ENCODE measurements at regions not wholly inside any gene's neighbourhood (a gene's known extent, or its start where the extent isn't known, plus 50 kb on each side); places are given as distances from the start of the nearest gene placed in this dataset.

DNA sequence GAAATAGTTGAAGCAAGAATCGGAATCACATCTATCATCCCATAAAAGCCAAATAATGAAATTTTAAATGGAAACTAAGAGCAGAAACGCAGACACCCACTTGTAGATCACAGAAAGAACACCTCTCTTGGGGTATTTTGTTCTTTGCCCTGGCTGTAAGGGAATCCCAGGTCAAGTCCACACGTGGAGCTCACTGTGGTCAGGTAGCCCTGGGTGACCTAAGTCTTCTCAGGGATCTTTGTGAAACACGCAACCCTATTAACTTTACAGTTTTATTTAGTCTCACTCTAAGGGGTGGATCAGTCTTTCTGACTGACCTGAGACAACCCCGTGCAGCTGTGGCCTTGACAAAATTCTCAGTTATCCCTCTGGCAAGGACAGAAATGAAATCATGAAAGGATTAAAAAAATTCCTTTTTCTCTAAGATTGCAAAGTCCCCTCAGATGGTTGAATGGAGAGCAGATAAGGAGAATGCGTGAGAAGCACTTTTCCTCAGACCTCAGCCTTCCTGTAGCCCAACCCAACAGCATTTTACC is 111.6 kb downstream of the NREP start:
- H3K36me3 Mint-ChIP-seq, result no peaks in the 10 kb centered on the region
- Histone ChIP-seq H3K4me1 (no peaks in the 10 kb centered on the region), H3K79me2 (ENCODE audit: low read depth) (no peaks in the 10 kb centered on the region), H3K27ac (no peak overlapping the region), H3K4me3 (no peak overlapping the region), H3K36me3 (no peaks in the 10 kb centered on the region), H3K9ac (no peak overlapping the region), H2AFZ (replicated peaks) (no peak overlapping the region), H3K9me3 (ENCODE audit: low read depth) (no peaks in the 10 kb centered on the region), H4K20me1 (ENCODE audit: low read depth) (no peaks in the 10 kb centered on the region), H3K4me2 (no peak overlapping the region), H3K27me3 (no peaks in the 10 kb centered on the region), H3F3A (ENCODE audit: low read depth) (no peaks in the 10 kb centered on the region)
- TF ChIP-seq EZH2 (IDR thresholded peaks at IDR 0.05) (no peak), EZH2phosphoT487 (IDR thresholded peaks at IDR 0.05) (no peak)
- TF ChIP-seq, protein P1, sequence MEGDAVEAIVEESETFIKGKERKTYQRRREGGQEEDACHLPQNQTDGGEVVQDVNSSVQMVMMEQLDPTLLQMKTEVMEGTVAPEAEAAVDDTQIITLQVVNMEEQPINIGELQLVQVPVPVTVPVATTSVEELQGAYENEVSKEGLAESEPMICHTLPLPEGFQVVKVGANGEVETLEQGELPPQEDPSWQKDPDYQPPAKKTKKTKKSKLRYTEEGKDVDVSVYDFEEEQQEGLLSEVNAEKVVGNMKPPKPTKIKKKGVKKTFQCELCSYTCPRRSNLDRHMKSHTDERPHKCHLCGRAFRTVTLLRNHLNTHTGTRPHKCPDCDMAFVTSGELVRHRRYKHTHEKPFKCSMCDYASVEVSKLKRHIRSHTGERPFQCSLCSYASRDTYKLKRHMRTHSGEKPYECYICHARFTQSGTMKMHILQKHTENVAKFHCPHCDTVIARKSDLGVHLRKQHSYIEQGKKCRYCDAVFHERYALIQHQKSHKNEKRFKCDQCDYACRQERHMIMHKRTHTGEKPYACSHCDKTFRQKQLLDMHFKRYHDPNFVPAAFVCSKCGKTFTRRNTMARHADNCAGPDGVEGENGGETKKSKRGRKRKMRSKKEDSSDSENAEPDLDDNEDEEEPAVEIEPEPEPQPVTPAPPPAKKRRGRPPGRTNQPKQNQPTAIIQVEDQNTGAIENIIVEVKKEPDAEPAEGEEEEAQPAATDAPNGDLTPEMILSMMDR (IDR thresholded peaks at IDR 0.05), result no peak
- no peaks in the 10 kb centered on the region for H3K27me3 Mint-ChIP-seq (ENCODE audit: insufficient read depth, low read depth)
- no peaks in the 10 kb centered on the region for H3K4me1 Mint-ChIP-seq
- DNase-seq (ENCODE audit: low spot score), result no peak
- no peak overlapping the region for H3K4me3 Mint-ChIP-seq
- peaks cover 6% of the 10 kb centered on the region for H3K9me3 Mint-ChIP-seq
- H3K27ac Mint-ChIP-seq, result no peak overlapping the region

DNA sequence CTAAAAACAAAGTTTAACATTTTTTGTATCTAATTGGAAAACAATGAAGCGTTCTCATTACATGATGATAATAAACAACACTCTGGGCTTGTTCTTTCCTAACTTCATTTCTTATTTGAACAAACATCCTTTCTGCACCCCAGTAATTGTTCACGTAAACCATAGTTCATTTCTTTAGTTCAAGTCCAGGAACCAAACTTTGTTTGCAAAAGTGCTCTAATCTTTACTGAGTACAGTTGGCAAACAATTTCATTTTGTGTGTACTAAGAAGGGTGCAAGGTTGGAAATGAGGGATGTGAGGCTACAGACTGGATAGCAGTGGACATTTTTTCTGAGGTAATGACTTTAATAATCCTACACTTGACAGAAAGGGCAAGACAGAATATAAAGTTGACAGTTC is 113.5 kb downstream of the NREP start:
- Mint-ChIP-seq H3K4me3 (no peak overlapping the region), H3K27me3 (ENCODE audit: insufficient read depth, low read depth) (no peaks in the 10 kb centered on the region), H3K9me3 (peaks cover 21% of the 10 kb centered on the region), H3K4me1 (no peaks in the 10 kb centered on the region), H3K27ac (no peak overlapping the region), H3K36me3 (no peaks in the 10 kb centered on the region)
- Histone ChIP-seq H4K20me1 (ENCODE audit: low read depth) (no peaks in the 10 kb centered on the region), H3K27me3 (no peaks in the 10 kb centered on the region), H3K79me2 (ENCODE audit: low read depth) (no peaks in the 10 kb centered on the region), H3K4me3 (no peak overlapping the region), H3K4me1 (no peaks in the 10 kb centered on the region), H3K4me2 (no peak overlapping the region), H3K36me3 (no peaks in the 10 kb centered on the region), H3F3A (ENCODE audit: low read depth) (no peaks in the 10 kb centered on the region), H3K27ac (no peak overlapping the region), H3K9me3 (ENCODE audit: low read depth) (no peaks in the 10 kb centered on the region), H3K9ac (no peak overlapping the region), H2AFZ (replicated peaks) (no peak overlapping the region)
- TF ChIP-seq, protein P1 (IDR thresholded peaks at IDR 0.05), result no peak
- TF ChIP-seq EZH2 (IDR thresholded peaks at IDR 0.05) (no peak), EZH2phosphoT487 (IDR thresholded peaks at IDR 0.05) (no peak)
- DNase-seq (ENCODE audit: low spot score), result no peak

DNA sequence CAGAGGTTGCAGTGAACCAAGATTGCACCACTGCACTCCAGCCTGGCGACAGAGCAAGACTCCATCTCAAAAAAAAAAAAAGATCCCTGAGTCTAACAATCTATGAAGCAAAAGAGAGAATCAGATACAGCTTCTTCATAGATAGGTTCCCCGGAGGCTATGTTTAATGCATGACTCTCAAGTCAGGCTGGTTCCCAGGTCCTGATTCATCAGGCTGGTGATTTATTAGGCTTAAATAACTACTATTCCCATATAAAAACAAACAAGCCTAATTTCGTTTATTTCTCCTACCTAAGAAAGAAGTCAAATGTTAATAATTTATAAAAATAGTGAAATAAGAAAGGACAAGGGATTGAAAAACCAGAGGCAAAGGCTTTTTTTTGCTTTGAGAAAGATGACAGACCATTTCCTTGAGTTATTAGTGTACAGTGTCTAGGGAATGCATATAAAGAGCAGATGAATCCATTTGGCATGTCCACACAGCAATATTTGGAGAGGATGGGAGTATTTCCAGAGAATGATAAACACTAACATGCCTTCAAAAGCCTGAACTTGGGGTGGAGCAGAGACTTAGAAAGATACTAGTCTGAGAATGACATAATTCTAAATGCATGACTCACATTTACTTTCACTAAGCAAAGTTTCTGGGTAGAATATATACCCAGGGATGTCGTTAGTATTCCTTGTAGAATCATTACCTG is 115.3 kb downstream of the NREP start:
- H3K27me3 Mint-ChIP-seq (ENCODE audit: insufficient read depth, low read depth), result no peaks in the 10 kb centered on the region
- no peak overlapping the region for H3K27ac Mint-ChIP-seq

More for the DNA sequence above, 115.3 kb downstream of the NREP start:
- Histone ChIP-seq H3K4me2 (no peak overlapping the region), H4K20me1 (ENCODE audit: low read depth) (no peaks in the 10 kb centered on the region), H3K27ac (no peak overlapping the region), H3K4me3 (no peak overlapping the region), H3K36me3 (no peaks in the 10 kb centered on the region), H3F3A (ENCODE audit: low read depth) (no peaks in the 10 kb centered on the region), H3K9me3 (ENCODE audit: low read depth) (no peaks in the 10 kb centered on the region), H3K79me2 (ENCODE audit: low read depth) (no peaks in the 10 kb centered on the region), H3K4me1 (no peaks in the 10 kb centered on the region), H3K9ac (no peak overlapping the region), H2AFZ (replicated peaks) (no peak overlapping the region), H3K27me3 (no peaks in the 10 kb centered on the region)
- no peak for DNase-seq (ENCODE audit: low spot score)
- peaks cover 27% of the 10 kb centered on the region for H3K9me3 Mint-ChIP-seq
- H3K4me1 Mint-ChIP-seq, result no peaks in the 10 kb centered on the region
- H3K4me3 Mint-ChIP-seq, result no peak overlapping the region
- TF ChIP-seq, protein P1 (IDR thresholded peaks at IDR 0.05), result no peak
- TF ChIP-seq EZH2phosphoT487 (IDR thresholded peaks at IDR 0.05), result no peak
- TF ChIP-seq EZH2 (IDR thresholded peaks at IDR 0.05), result no peak
- no peaks in the 10 kb centered on the region for H3K36me3 Mint-ChIP-seq
